HepG2 (cell line): ENCODE measurements at regions not wholly inside any gene's neighbourhood (a gene's known extent, or its start where the extent isn't known, plus 50 kb on each side); places are given as distances from the start of the nearest gene placed in this dataset.

Source experiments
- ATAC-seq: fragments of 200-7000 bp; cut with Tn5 transposase; 3 replicates; pipeline ENCODE4 v1.9.1; 2020; ENCODE audit warnings: mild to moderate bottlenecking, moderate library complexity
- BruUV-seq: library from RNA; stranded (reverse); fragments of 400-500 nt; replicated peaks from 2 replicates; lab custom pipeline; 2021; lab: Mats Ljungman, UMichigan
- CTCF ChIA-PET: fragments of 300-600 bp; formaldehyde crosslinking; extraction: SDS; loops from one replicate; lab custom pipeline; 2021; ENCODE audit warnings: low total read pairs, inconsistent platforms, low intra/inter-chr PET ratio; lab: Yijun Ruan, JAX
- POLR2A ChIA-PET: fragments of 350-600 bp; sonication (Branson Sonifier 250); formaldehyde crosslinking; loops from one replicate; lab custom pipeline; 2020; ENCODE audit warnings: antibody characterized with exemption, inconsistent platforms; lab: Yijun Ruan, JAX
- DNase-seq: peaks from one replicate; pipeline ENCODE4 v3.0.0-alpha.2; 2015; ENCODE audit warnings: low spot score
- FAIRE-seq: peaks from 3 replicates; lab custom pipeline; 2011; peaks lifted over from hg19 to GRCh38; lab: Jason Lieb, UNC
- H2AFZ ChIP-seq: one replicate; pipeline ENCODE4 v1.6.1; 2011; ENCODE audit warnings: low read length, inconsistent platforms
- H3K27ac ChIP-seq: fragments of 300-600 bp; 3 replicates; pipeline ENCODE4 v1.8.0; 2011; ENCODE audit warnings: mixed run types, mild to moderate bottlenecking, mixed read lengths, low read length, inconsistent platforms; ENCODE audit not compliant: insufficient read depth; ENCODE audit errors: extremely low read length
- H3K27me3 ChIP-seq, 2 experiments: fragments of 200-600 bp in 1 of 2; 2 replicates in 1 of 2; 3 replicates in 1 of 2; pipeline versions ENCODE4 v1.6.0 to v1.8.0; 2011; ENCODE audit warnings: low read length in 2 of 2, mild to moderate bottlenecking in 2 of 2, moderate library complexity in 2 of 2, inconsistent platforms in 1 of 2; ENCODE audit not compliant: insufficient read depth in 2 of 2, control insufficient read depth in 1 of 2
- H3K36me3 ChIP-seq, 2 experiments: fragments of 200-600 bp in 1 of 2; replicated peaks in 1 of 2; 2 replicates in 1 of 2; 3 replicates in 1 of 2; pipeline versions ENCODE4 v1.5.1 to v1.8.0; 2011; ENCODE audit warnings: low read length in 2 of 2, inconsistent platforms in 1 of 2; ENCODE audit not compliant: insufficient read depth in 2 of 2, control insufficient read depth in 1 of 2
- H3K4me1 ChIP-seq: 2 replicates; pipeline ENCODE4 v1.5.1; 2012; ENCODE audit warnings: low read length, inconsistent platforms; ENCODE audit not compliant: insufficient read depth
- H3K4me2 ChIP-seq: 2 replicates; pipeline ENCODE4 v1.6.0; 2011; ENCODE audit warnings: low read depth, low read length, inconsistent platforms
- H3K4me3 ChIP-seq, 3 experiments: fragments of 200-600 bp in 1 of 3; sonication (generic), shearing (Covaris generic) in 1 of 3; replicated peaks in 1 of 3; 2 replicates each; pipeline ENCODE4 v1.5.1; 2011 to 2016; ENCODE audit warnings: low read length in 3 of 3, inconsistent platforms in 2 of 3, low read depth in 2 of 3, mild to moderate bottlenecking in 2 of 3, control low read depth in 1 of 3, mixed read lengths in 1 of 3; ENCODE audit not compliant: insufficient read depth in 1 of 3
- H3K79me2 ChIP-seq: one replicate; pipeline ENCODE4 v1.6.1; 2011; ENCODE audit warnings: low read length, inconsistent platforms; ENCODE audit not compliant: insufficient read depth
- H3K9ac ChIP-seq: 2 replicates; pipeline ENCODE4 v1.6.0; 2011; ENCODE audit warnings: mild to moderate bottlenecking, low read depth, low read length, inconsistent platforms; ENCODE audit not compliant: insufficient read depth
- H3K9me3 ChIP-seq: 2 replicates; pipeline ENCODE4 v1.5.1; 2012; ENCODE audit warnings: mild to moderate bottlenecking, low read length
- H4K20me1 ChIP-seq: 2 replicates; pipeline ENCODE4 v1.6.0; 2011; ENCODE audit warnings: inconsistent platforms, mild to moderate bottlenecking, low read length, moderate library complexity; ENCODE audit not compliant: insufficient read depth
- AHR ChIP-seq: IDR thresholded peaks from 2 replicates; pipeline ENCODE4 v1.6.1; 2018; ENCODE audit warnings: missing genetic modification reagents, missing compliant biosample characterization
- ATF2 ChIP-seq: sonication (generic); formaldehyde crosslinking; IDR thresholded peaks from 2 replicates; pipeline ENCODE4 v1.4.0; 2020; ENCODE audit warnings: missing genetic modification reagents
- HNRNPUL1 ChIP-seq: fragments of 200-400 bp; formaldehyde crosslinking; IDR thresholded peaks from 2 replicates; pipeline ENCODE4 v1.6.1; 2017; ENCODE audit warnings: low read depth, mild to moderate bottlenecking, low read length, moderate library complexity
- MEIS1 ChIP-seq: sonication (generic); formaldehyde crosslinking; IDR thresholded peaks from 2 replicates; pipeline ENCODE4 v1.9.0; 2021; ENCODE audit warnings: mild to moderate bottlenecking, missing genetic modification reagents, moderate library complexity, borderline replicate concordance
- NR3C1 ChIP-seq: sonication (generic); formaldehyde crosslinking; IDR thresholded peaks from 2 replicates; pipeline ENCODE4 v1.4.0; 2020; ENCODE audit warnings: missing genetic modification reagents
- SALL2 ChIP-seq: sonication (generic); formaldehyde crosslinking; IDR thresholded peaks from 2 replicates; pipeline ENCODE4 v1.8.1; 2023; ENCODE audit warnings: mild to moderate bottlenecking, missing genetic modification reagents, inconsistent platforms
- SKIL ChIP-seq: sonication (generic); formaldehyde crosslinking; IDR thresholded peaks from 2 replicates; pipeline ENCODE4 v1.8.0; 2022; ENCODE audit warnings: missing genetic modification reagents, mild to moderate bottlenecking, moderate library complexity, borderline replicate concordance
- SSRP1 ChIP-seq: IDR thresholded peaks from 2 replicates; pipeline ENCODE4 v1.6.1; 2016; ENCODE audit warnings: control low read depth
- TOE1 ChIP-seq: sonication (generic); formaldehyde crosslinking; IDR thresholded peaks from 2 replicates; pipeline ENCODE4 v1.4.0; 2020; ENCODE audit warnings: mild to moderate bottlenecking, missing genetic modification reagents
- ZHX2 ChIP-seq, 2 experiments: sonication (generic) in 1 of 2; formaldehyde crosslinking in 1 of 2; IDR thresholded peaks; 2 replicates each; pipeline versions ENCODE4 v1.6.1 to v1.9.0; 2014 to 2022; ENCODE audit warnings: antibody characterized with exemption in 1 of 2, borderline replicate concordance in 1 of 2, inconsistent platforms in 1 of 2, low read depth in 1 of 2, missing genetic modification reagents in 1 of 2
- ZNF124 ChIP-seq: sonication (generic); formaldehyde crosslinking; IDR thresholded peaks from 2 replicates; pipeline ENCODE4 v1.4.0; 2020; ENCODE audit warnings: missing genetic modification reagents
- ZNF136 ChIP-seq: sonication (generic); formaldehyde crosslinking; IDR thresholded peaks from 2 replicates; pipeline ENCODE4 v1.8.1; 2022; ENCODE audit warnings: low read depth, mild to moderate bottlenecking, moderate library complexity, missing genetic modification reagents
- ZNF17 ChIP-seq: sonication (generic); formaldehyde crosslinking; IDR thresholded peaks from 2 replicates; pipeline ENCODE4 v1.5.0; 2020; ENCODE audit warnings: mild to moderate bottlenecking, missing genetic modification reagents
- ZNF367 ChIP-seq: sonication (generic); formaldehyde crosslinking; IDR thresholded peaks from 2 replicates; pipeline ENCODE4 v1.4.0; 2020; ENCODE audit warnings: missing genetic modification reagents, borderline replicate concordance
- ZNF556 ChIP-seq: sonication (generic); formaldehyde crosslinking; IDR thresholded peaks from 2 replicates; pipeline ENCODE4 v1.4.0; 2020; ENCODE audit warnings: mild to moderate bottlenecking, missing genetic modification reagents, borderline replicate concordance
- ZNF576 ChIP-seq: sonication (generic); formaldehyde crosslinking; IDR thresholded peaks from 2 replicates; pipeline ENCODE4 v1.4.0; 2020; ENCODE audit warnings: mild to moderate bottlenecking, missing genetic modification reagents
- ZNF746 ChIP-seq: sonication (generic); formaldehyde crosslinking; IDR thresholded peaks from 2 replicates; pipeline ENCODE4 v1.8.0; 2022; ENCODE audit warnings: mild to moderate bottlenecking, missing genetic modification reagents
- WGBS: methylation state at CpG from one replicate; pipeline ENCODE4 v1.1.6; 2017; ENCODE audit warnings: low lambda C conversion rate; 5-methylcytosine and 5-hydroxymethylcytosine counted together
- in situ Hi-C: cut with HindIII; loops from 2 replicates; pipeline ENCODE4 v1.10.0; 2017; ENCODE audit warnings: low pct_unique_long_range_greater_than_20kb; ENCODE audit not compliant: extremely low pct_ligation_motif_present
- intact Hi-C: fragments of 100-400 bp; cut with micrococcal nuclease; formaldehyde crosslinking; loops from one replicate; pipeline ENCODE4 v1.10.0; 2022; ENCODE audit not compliant: unreplicated experiment

- CTCF ChIA-PET, result no interaction called here
- Histone ChIP-seq H3K27me3 (no peaks in the 10 kb centered on the region), H2AFZ (no peak overlapping the region), H3K9me3 (no peaks in the 10 kb centered on the region), H3K4me2 (no peak overlapping the region), H3K79me2 (no peaks in the 10 kb centered on the region), H3K9ac (no peak overlapping the region), H4K20me1 (no peaks in the 10 kb centered on the region), H3K4me1 (no peaks in the 10 kb centered on the region), H3K4me3 (no peak overlapping the region), H3K36me3 (no peaks in the 10 kb centered on the region), H3K27ac (no peak overlapping the region)
- WGBS, result 2% methylated on average over 3 of the region's 3 CpGs
- BruUV-seq, result no TSS peak
- FAIRE-seq, result no peak
- intact Hi-C loops, result no loop called here
- DNase-seq, result no peak
- ATAC-seq, result no peak
- in situ Hi-C loops, result loop anchor here (25.0 kb wide), 1 partner anchor 1547 kb away; no protein-coding TSS in a partner anchor
- POLR2A ChIA-PET, result no interaction called here
- TF ChIP-seq ATF2 (CRISPR knock-in tag) (no peak), ZNF17 (no peak), ZNF124 (CRISPR knock-in tag) (no peak), ZHX2 (IDR thresholded peaks at IDR 0.05; ENCODE audit: low read depth) (no peak), ZHX2 (CRISPR knock-in tag; IDR thresholded peaks at IDR 0.05; ENCODE audit: borderline replicate concordance) (no peak), ZNF136 (CRISPR knock-in tag) (no peak), NR3C1 (CRISPR knock-in tag) (no peak), ZNF576 (CRISPR knock-in tag) (no peak), ZNF556 (CRISPR knock-in tag) (no peak), SALL2 (CRISPR knock-in tag) (no peak), MEIS1 (CRISPR knock-in tag) (no peak), TOE1 (CRISPR knock-in tag) (no peak), ZNF746 (CRISPR knock-in tag) (no peak), HNRNPUL1 (no peak), ZNF367 (CRISPR knock-in tag) (no peak), SKIL (CRISPR knock-in tag) (no peak), SSRP1 (no peak), AHR (no peak)
These were observed 784.8 kb downstream of the EPHA7 start for GRCh38 chr6:92634561-92634960.
